ENCODE measurements at regions not wholly inside any gene's neighbourhood (a gene's known extent, or its start where the extent isn't known, plus 50 kb on each side); places are given as distances from the start of the nearest gene placed in this dataset.
"Not testable (repeated sequence)": the region's sequence is repeated elsewhere in the genome, so short reads cannot be mapped to it uniquely, and the experiment has no call there.

GRCh38 chr16:29130131-29130711 lies 145.4 kb downstream of the LAT start:
- TF ChIP-seq CTCF (conservative IDR thresholded peaks at IDR 0.05; ENCODE audit: low read length); EZH2phosphoT487 (IDR thresholded peaks at IDR 0.05; ENCODE audit: borderline replicate concordance, low read depth, low read length): not testable (repeated sequence)
